GM19468 (cell line): ENCODE measurements at regions not wholly inside any gene's neighbourhood (a gene's known extent, or its start where the extent isn't known, plus 50 kb on each side); places are given as distances from the start of the nearest gene placed in this dataset.

Source experiments
- ATAC-seq: cut with Tn5 transposase; IDR thresholded peaks from one replicate; pipeline ENCODE4 v1.9.1; 2021; ENCODE audit warnings: mild to moderate bottlenecking, moderate library complexity, moderate number of reproducible peaks; ENCODE audit not compliant: unreplicated experiment; ENCODE audit errors: extremely low read depth

- ATAC-seq, result no peak
Observed at GRCh38 chr1:191615101-191615821, 543.0 kb upstream of the RGS18 start.

- ATAC-seq, result no peak
Observed at GRCh38 chr1:191618181-191618580, 540.1 kb upstream of the RGS18 start.

- ATAC-seq, result no peak
Observed at GRCh38 chr1:191620883-191621282, 537.4 kb upstream of the RGS18 start.

- no peak for ATAC-seq
Observed at GRCh38 chr1:191624044-191624443, 534.2 kb upstream of the RGS18 start.

- ATAC-seq, result no peak
Observed at GRCh38 chr1:191629836-191630235, 528.4 kb upstream of the RGS18 start.

- ATAC-seq, result no peak
Observed at GRCh38 chr1:191634801-191635508, 523.3 kb upstream of the RGS18 start.

- ATAC-seq, result no peak
Observed at GRCh38 chr1:191636345-191636744, 521.9 kb upstream of the RGS18 start.

GRCh38 chr1:191641420-191642260, 516.6 kb upstream of the RGS18 start:
- ATAC-seq, result no peak

- no peak for ATAC-seq
Observed at GRCh38 chr1:191643060-191643459, 515.2 kb upstream of the RGS18 start.

- ATAC-seq, result no peak
Observed at GRCh38 chr1:191648939-191649338, 509.3 kb upstream of the RGS18 start.

- ATAC-seq, result no peak
Observed at GRCh38 chr1:191662051-191662450, 496.2 kb upstream of the RGS18 start.

GRCh38 chr1:191662746-191663145, 495.5 kb upstream of the RGS18 start:
- no peak for ATAC-seq

- ATAC-seq, result no peak
Observed at GRCh38 chr1:191668525-191668924, 489.7 kb upstream of the RGS18 start.

GRCh38 chr1:191669629-191670028, 488.6 kb upstream of the RGS18 start:
- no peak for ATAC-seq

- ATAC-seq, result no peak
Observed at GRCh38 chr1:191671236-191671635, 487.0 kb upstream of the RGS18 start.

- no peak for ATAC-seq
Observed at GRCh38 chr1:191674626-191675179, 483.6 kb upstream of the RGS18 start.

GRCh38 chr1:191675856-191676783, 482.1 kb upstream of the RGS18 start:
- no peak for ATAC-seq

GRCh38 chr1:191685669-191686068, 472.6 kb upstream of the RGS18 start:
- no peak for ATAC-seq

GRCh38 chr1:191687721-191688120, 470.5 kb upstream of the RGS18 start:
- no peak for ATAC-seq

GRCh38 chr1:191690931-191691330, 467.3 kb upstream of the RGS18 start:
- ATAC-seq, result no peak
